ENCODE measurements at regions not wholly inside any gene's neighbourhood (a gene's known extent, or its start where the extent isn't known, plus 50 kb on each side); places are given as distances from the start of the nearest gene placed in this dataset.
"Not testable (repeated sequence)": the region's sequence is repeated elsewhere in the genome, so short reads cannot be mapped to it uniquely, and the experiment has no call there.

DNA sequence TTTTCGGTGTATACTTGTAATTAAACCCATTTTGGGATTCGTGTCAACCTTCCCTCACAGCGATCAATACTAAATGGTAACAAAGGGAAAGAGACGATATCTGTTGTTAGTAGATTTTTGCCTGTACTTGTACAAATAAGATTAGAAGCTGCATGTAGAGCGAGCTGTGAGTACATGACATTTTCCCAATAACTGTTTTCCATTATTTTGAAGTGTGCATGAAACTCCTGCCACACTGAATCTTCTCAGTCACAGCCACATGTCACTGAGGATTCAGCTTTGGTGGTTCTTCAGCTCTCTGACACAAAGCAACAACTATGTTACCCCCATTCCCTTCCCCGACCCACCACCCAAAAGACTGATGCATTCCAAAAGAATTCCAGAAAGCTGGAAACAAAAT is 685.6 kb downstream of the EFNA5 start:
- DNase-seq (ENCODE audit: low spot score): no peak

DNA sequence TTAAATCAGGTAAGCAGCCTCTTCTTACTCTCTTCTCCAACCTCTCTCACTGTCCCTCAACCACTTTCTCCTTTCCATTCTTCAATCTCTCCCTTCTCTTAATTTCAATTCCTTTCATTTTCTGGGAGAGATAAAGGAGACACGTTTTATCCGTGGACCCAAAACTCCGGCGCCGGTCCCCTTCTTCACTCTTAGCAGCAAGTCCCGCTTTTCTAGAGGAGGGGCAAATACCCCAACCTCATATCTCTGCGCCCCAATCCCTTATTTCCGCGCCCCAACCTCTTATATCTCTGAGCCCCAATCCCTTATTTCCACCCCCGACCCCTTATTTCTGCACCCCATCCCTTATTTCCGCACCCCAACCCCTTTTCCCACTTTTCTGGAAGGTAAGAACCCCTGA is 691.6 kb downstream of the EFNA5 start:
- DNase-seq (ENCODE audit: low spot score): not testable (repeated sequence)

DNA sequence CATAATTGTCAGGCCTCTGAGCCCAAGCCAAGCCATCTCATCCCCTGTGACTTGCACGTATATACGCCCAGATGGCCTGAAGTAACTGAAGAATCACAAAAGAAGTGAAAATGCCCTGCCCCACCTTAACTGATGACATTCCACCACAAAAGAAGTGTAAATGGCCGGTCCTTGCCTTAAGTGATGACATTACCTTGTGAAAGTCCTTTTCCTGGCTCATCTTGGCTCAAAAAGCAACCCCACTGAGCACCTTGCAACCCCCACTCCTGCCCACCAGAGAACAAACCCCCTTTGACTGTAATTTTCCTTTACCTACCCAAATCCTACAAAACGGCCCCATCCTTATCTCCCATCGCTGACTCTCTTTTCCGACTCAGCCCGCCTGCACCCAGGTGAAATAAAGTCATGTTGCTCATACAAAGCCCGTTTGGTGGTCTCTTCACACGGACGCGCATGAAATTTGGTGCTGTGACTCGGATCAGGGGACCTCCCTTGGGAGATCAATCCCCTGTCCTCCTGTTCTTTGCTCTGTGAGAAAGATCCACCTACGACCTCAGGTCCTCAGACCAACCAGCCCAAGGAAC is 692.1 kb downstream of the EFNA5 start:
- not testable (repeated sequence) for DNase-seq (ENCODE audit: low spot score)

DNA sequence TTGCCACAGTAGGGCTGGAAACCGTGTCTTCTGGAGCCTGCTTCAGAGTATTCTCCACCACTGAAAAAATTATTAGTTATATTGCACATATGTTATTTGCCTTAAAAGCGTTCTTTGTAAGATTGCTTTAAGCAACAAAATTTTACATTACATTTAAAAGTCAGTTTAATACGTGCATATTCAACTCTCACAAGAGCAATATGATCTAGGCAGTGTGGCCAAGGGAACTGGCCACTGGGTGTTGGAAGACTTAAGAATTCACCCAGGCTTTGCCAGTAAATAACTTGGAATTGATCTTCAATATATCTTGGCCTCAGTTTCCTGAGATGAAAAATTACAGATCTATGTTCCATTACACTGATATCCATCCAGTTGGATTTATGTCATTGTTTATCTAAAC is 694.4 kb downstream of the EFNA5 start:
- DNase-seq (ENCODE audit: low spot score): no peak

GRCh38 chr5:106974272-106974671 is 696.5 kb downstream of the EFNA5 start:
- no peak for DNase-seq (ENCODE audit: low spot score)

GRCh38 chr5:106966686-106967315 is 703.9 kb downstream of the EFNA5 start:
- no peak for DNase-seq (ENCODE audit: low spot score)

- DNase-seq (ENCODE audit: low spot score): no peak
Observed at GRCh38 chr5:106964132-106964531, 706.6 kb downstream of the EFNA5 start.

- DNase-seq (ENCODE audit: low spot score): no peak
Observed at GRCh38 chr5:106963630-106964029, 707.1 kb downstream of the EFNA5 start.

- no peak for DNase-seq (ENCODE audit: low spot score)
Observed at GRCh38 chr5:106962464-106963230, 708.1 kb downstream of the EFNA5 start.

DNA sequence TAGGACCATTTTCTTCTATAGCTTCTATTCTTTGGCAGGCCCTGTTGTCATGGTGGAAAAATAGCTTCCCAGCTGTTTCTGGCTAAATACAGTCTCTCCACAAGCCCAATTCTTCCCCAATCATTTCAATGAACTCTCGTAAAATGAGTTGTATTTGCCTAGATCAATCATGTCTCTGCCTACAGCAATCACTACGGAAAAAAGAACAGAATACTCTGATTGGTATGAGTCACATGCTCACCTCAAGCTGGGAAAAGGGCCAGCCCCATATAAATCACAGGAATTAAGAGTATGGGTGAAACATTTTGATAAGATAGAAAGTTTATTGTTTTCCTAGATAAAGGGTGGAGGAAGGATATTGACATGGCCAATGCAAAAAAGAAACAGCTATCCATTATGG is 711.4 kb downstream of the EFNA5 start:
- DNase-seq (ENCODE audit: low spot score): no peak

- DNase-seq (ENCODE audit: low spot score): no peak
Observed at GRCh38 chr5:106957336-106957735, 713.4 kb downstream of the EFNA5 start.

- DNase-seq (ENCODE audit: low spot score): no peak
Observed at GRCh38 chr5:106956886-106957285, 713.9 kb downstream of the EFNA5 start.

- DNase-seq (ENCODE audit: low spot score): no peak
Observed at GRCh38 chr5:106956187-106956586, 714.5 kb downstream of the EFNA5 start.

DNA sequence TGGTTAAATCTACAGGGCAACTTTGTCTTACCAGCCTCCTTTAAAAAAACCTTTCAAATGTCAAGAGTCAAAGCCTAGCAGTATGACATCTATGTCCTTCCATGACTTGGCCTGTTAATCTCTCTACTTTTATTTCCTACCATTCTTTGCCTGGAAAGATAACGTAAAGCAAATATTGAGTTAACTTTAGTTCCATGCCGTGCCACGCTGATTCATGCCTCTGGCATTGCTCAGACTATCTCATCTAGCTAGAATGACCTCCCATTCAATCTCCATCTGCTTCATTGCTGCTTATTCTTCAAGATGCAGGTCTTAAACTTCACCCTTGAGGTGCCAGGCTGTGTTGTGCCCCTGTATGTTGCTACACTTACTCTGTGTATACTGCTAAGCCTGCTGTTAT is 729.8 kb downstream of the EFNA5 start:
- DNase-seq (ENCODE audit: low spot score): no peak

DNA sequence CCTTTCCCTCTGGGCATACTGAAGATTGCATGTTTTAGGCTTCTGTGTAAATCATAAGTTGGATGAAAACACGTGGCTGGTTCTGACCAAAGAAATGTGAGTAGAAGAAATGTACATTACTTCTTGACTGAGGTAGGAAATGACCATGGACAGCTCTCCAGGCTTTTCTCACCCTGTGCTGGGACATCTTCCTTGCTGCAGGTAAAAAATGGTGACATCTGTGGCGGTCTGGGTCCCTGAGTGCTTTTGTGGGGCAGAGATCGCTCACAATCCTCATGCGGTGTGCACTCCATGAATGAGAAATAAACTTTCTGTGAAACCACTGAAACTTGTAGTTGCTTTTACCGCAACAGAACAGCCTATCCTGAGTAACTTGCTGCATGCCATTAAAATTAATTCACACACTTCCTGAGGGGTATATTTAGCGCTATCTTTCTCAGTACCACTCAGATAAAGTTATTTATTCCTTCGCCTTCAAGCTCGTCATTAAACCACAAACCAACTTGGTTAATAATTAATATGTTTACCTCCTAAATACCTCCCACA is 730.4 kb downstream of the EFNA5 start:
- DNase-seq (ENCODE audit: low spot score): no peak

GRCh38 chr5:106923409-106923808 is 747.3 kb downstream of the EFNA5 start:
- no peak for DNase-seq (ENCODE audit: low spot score)

GRCh38 chr5:106921567-106921966 is 749.2 kb downstream of the EFNA5 start:
- DNase-seq (ENCODE audit: low spot score): no peak

GRCh38 chr5:106910486-106910885 is 760.3 kb downstream of the EFNA5 start:
- no peak for DNase-seq (ENCODE audit: low spot score)

GRCh38 chr5:106909716-106910115 is 761.0 kb downstream of the EFNA5 start:
- no peak for DNase-seq (ENCODE audit: low spot score)

DNA sequence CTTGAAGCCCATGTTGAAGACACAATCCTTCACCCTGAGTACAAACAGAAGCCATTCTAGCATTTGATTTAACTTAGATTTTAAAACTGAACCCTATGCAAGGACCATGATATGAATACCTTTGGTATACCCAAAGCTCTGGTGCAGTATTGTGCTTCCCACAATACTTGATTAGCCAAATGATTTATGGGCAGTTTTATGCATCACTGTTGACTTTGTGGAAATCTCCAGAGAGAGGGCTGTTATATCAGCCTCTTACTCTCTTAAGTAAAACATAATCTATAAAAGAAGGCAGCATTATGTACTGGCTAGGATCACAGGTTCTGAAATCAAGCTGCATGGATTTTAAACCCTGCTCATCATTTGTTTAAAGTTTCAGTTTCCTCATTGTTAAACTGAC is 762.8 kb downstream of the EFNA5 start:
- DNase-seq (ENCODE audit: low spot score): no peak

- DNase-seq (ENCODE audit: low spot score): no peak
Observed at GRCh38 chr5:106906199-106906598, 764.5 kb downstream of the EFNA5 start.

- DNase-seq (ENCODE audit: low spot score): no peak
Observed at GRCh38 chr5:106894964-106895363, 775.8 kb downstream of the EFNA5 start.

DNA sequence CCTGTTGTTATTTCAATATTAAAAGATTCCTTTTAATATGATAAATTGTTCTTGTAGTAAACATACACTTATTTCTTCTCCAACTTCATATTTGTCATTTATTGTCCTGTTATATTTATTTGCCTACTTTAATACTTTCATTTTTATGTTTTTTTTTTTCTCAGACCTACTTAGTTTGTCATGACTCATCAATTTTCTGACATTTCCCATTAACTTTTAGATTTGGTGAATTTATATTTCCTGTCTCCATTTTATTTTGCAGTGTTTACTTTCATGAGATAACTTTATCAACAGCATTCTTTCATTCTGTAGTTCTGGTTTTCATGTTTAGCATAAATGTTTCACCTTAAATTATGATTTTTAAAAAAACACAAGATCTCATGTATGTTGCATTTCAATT is 788.7 kb downstream of the EFNA5 start:
- DNase-seq (ENCODE audit: low spot score): no peak
